Vagina (tissue), 2 donors: ENCODE measurements at regions not wholly inside any gene's neighbourhood (a gene's known extent, or its start where the extent isn't known, plus 50 kb on each side); places are given as distances from the start of the nearest gene placed in this dataset.

Experiments used
- DNase-seq, 2 donors: peaks; one replicate each; pipeline ENCODE4 v3.0.0-alpha.2; 2017; ENCODE audit errors: extremely low spot score in 2 of 2
- H3K27ac ChIP-seq: fragments of 200-600 bp; sonication (generic); one replicate; pipeline ENCODE4 v1.5.1; 2019
- H3K27me3 ChIP-seq: fragments of 200-600 bp; sonication (generic); one replicate; pipeline ENCODE4 v1.5.1; 2019
- H3K36me3 ChIP-seq, 2 donors: fragments of 200-600 bp; sonication (generic); one replicate each; pipeline ENCODE4 v1.5.1; 2017 to 2019
- H3K4me1 ChIP-seq: fragments of 200-600 bp; sonication (generic); one replicate; pipeline ENCODE4 v1.5.1; 2019
- H3K4me3 ChIP-seq, 2 donors: fragments of 200-600 bp; sonication (generic); 1 replicate in 1 of 2; 2 replicates in 1 of 2; pipeline ENCODE4 v1.5.1; 2016 to 2019
- H3K9me3 ChIP-seq: fragments of 200-600 bp; sonication (generic); one replicate; pipeline ENCODE4 v1.5.1; 2019
- POLR2A ChIP-seq, 2 donors: fragments of 450-650 bp; IDR thresholded peaks; one replicate each; pipeline ENCODE4 v1.6.1; 2017; ENCODE audit warnings: antibody characterized with exemption in 2 of 2, mild to moderate bottlenecking in 2 of 2, moderate library complexity in 2 of 2
- POLR2AphosphoS5 ChIP-seq, 2 donors: sonication (generic); formaldehyde crosslinking; IDR thresholded peaks; one replicate each; pipeline ENCODE4 v1.9.0; 2017; ENCODE audit warnings: antibody characterized with exemption in 2 of 2, mild to moderate bottlenecking in 2 of 2, low read depth in 1 of 2; ENCODE audit not compliant: insufficient read depth in 1 of 2
- intact Hi-C: fragments of 100-400 bp; cut with DNase I; formaldehyde crosslinking; loops from one replicate; pipeline ENCODE4 v1.15.1; 2023
- TF ChIP-seq, protein P1 (sequence below), 3 experiments: fragments of 450-650 bp in 2 of 3; fragments of 200-600 bp in 1 of 3; sonication (generic) in 1 of 3; IDR thresholded peaks; one replicate each; pipeline ENCODE4 v1.5.1; 2017 to 2019; ENCODE audit warnings: antibody characterized with exemption in 3 of 3, mild to moderate bottlenecking in 2 of 3, moderate library complexity in 2 of 3

DNA sequence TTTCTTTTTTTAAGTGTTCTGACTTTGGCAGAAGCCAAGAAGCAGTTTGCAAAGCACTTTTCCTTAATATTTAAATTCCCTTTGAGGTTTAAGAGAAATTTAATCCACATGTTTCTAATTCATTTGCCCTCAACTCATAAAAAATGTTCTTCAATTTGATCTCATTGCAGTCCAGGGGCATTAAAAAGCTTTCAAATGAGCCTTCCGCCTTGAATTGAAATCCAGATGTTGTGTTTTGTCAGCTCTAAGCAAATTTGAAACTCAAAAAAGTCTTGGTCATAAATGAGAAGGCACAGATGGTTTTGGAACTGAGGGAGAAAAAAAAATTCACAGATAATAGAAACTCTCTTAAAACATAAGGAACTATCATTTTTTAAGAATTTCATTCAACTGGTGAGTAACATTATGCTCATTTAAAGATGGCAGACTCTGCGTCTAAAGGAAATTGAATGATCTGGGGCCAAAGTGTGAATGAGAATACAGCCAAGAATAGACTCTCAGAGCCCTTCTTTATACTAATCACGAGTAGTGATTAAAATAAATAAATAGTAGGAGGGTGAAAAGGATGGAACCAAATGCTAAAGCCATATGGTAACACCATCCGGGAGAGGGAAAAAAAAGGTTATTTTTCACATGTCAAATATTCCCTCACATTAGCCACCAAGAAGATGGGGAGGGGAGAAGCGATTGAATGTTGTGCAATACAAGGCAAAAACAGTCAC is 1304.7 kb downstream of the CDH8 start:
- TF ChIP-seq, protein P1, sequence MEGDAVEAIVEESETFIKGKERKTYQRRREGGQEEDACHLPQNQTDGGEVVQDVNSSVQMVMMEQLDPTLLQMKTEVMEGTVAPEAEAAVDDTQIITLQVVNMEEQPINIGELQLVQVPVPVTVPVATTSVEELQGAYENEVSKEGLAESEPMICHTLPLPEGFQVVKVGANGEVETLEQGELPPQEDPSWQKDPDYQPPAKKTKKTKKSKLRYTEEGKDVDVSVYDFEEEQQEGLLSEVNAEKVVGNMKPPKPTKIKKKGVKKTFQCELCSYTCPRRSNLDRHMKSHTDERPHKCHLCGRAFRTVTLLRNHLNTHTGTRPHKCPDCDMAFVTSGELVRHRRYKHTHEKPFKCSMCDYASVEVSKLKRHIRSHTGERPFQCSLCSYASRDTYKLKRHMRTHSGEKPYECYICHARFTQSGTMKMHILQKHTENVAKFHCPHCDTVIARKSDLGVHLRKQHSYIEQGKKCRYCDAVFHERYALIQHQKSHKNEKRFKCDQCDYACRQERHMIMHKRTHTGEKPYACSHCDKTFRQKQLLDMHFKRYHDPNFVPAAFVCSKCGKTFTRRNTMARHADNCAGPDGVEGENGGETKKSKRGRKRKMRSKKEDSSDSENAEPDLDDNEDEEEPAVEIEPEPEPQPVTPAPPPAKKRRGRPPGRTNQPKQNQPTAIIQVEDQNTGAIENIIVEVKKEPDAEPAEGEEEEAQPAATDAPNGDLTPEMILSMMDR (IDR thresholded peaks at IDR 0.05) = no peak
- TF ChIP-seq POLR2A (IDR thresholded peaks at IDR 0.05) = no peak
- intact Hi-C loops = no loop called here

DNA sequence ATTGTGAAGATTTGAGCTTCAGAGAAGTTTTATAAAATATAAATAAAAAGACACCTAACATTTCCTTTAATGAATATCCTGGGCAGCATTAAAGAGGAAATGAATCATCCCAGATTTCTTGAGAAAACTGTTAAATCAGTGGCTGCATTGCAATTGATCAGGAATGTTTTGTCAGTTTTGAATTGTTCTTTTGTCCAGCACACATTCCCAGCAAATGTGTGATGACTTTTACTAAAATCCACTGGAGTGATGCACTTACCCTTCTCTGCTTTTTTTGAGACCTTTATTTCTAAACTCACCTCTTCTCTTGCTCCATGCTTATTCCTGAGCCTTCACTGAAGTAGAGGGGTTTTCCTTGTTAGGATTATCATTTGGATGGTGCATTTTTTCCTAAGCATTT is 1307.2 kb downstream of the CDH8 start:
- no peaks in the 10 kb centered on the region for H3K36me3 ChIP-seq
- H3K27me3 ChIP-seq = no peaks in the 10 kb centered on the region
- H3K27ac ChIP-seq = no peak overlapping the region
- no peak overlapping the region for H3K4me3 ChIP-seq
- no peak for DNase-seq
- TF ChIP-seq, protein P1 (IDR thresholded peaks at IDR 0.05) = no peak
- no peak for TF ChIP-seq POLR2AphosphoS5 (IDR thresholded peaks at IDR 0.05; ENCODE audit: insufficient read depth in 1 of 2, low read depth in 1 of 2)
- no peak for TF ChIP-seq POLR2A (IDR thresholded peaks at IDR 0.05)
- intact Hi-C loops = no loop called here
- no peaks in the 10 kb centered on the region for H3K4me1 ChIP-seq
- no peaks in the 10 kb centered on the region for H3K9me3 ChIP-seq

More for the DNA sequence above, 1304.7 kb downstream of the CDH8 start:
- H3K27ac ChIP-seq = no peak overlapping the region
- H3K9me3 ChIP-seq = no peaks in the 10 kb centered on the region
- no peak for DNase-seq
- H3K4me3 ChIP-seq = no peak overlapping the region
- H3K36me3 ChIP-seq = no peaks in the 10 kb centered on the region
- no peaks in the 10 kb centered on the region for H3K27me3 ChIP-seq
- no peaks in the 10 kb centered on the region for H3K4me1 ChIP-seq

DNA sequence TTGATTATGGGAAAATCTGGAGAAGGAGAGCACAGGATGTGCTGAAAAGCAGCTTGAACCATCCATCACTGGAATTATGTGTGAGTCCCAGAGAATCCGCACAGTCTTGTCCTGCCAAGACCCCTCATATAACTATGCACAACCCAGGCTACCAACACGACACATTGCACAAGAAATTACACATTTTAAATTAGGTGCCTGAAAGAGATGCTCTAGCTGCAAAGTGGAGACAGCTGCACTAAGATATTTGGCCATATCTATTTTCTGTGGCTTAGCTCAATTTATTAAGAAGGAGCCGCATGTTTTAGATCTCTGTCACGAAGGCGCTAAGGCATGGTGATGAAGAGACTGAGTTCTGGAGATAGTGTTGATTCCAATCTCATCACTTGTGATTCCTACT is 1308.4 kb downstream of the CDH8 start:
- no peaks in the 10 kb centered on the region for H3K4me1 ChIP-seq
- DNase-seq = no peak
- intact Hi-C loops = no loop called here
- no peak overlapping the region for H3K4me3 ChIP-seq
- no peak overlapping the region for H3K27ac ChIP-seq
- no peaks in the 10 kb centered on the region for H3K9me3 ChIP-seq
- H3K36me3 ChIP-seq = no peaks in the 10 kb centered on the region
- H3K27me3 ChIP-seq = no peaks in the 10 kb centered on the region
- TF ChIP-seq POLR2A (IDR thresholded peaks at IDR 0.05) = no peak
- TF ChIP-seq POLR2AphosphoS5 (IDR thresholded peaks at IDR 0.05; ENCODE audit: insufficient read depth in 1 of 2, low read depth in 1 of 2) = no peak
- TF ChIP-seq, protein P1 (IDR thresholded peaks at IDR 0.05) = no peak

DNA sequence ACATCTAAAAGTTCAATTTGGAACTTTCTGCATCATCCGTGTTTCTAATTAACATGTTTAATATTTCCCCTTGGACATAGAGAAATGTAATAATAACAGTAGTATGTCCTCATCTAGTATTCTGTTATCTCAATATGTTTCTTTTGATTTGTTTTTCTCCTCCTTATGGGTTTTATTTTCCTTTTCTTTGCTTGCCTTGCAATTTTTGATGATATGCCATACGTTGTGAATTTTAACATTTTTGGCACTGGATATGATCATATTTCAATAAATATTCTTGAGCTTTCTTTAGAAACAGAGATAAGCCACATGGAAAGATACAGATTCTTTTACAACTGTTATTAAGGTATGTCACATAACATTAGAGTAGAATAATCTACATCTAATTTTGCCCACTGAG is 1316.2 kb downstream of the CDH8 start:
- H3K4me3 ChIP-seq = no peak overlapping the region
- DNase-seq = no peak
- H3K9me3 ChIP-seq = no peaks in the 10 kb centered on the region
- intact Hi-C loops = no loop called here
- no peaks in the 10 kb centered on the region for H3K4me1 ChIP-seq
- TF ChIP-seq POLR2AphosphoS5 (IDR thresholded peaks at IDR 0.05; ENCODE audit: insufficient read depth in 1 of 2, low read depth in 1 of 2) (no peak), POLR2A (IDR thresholded peaks at IDR 0.05) (no peak)
- TF ChIP-seq, protein P1 (IDR thresholded peaks at IDR 0.05) = no peak
- H3K36me3 ChIP-seq = no peaks in the 10 kb centered on the region
- no peaks in the 10 kb centered on the region for H3K27me3 ChIP-seq
- no peak overlapping the region for H3K27ac ChIP-seq

DNA sequence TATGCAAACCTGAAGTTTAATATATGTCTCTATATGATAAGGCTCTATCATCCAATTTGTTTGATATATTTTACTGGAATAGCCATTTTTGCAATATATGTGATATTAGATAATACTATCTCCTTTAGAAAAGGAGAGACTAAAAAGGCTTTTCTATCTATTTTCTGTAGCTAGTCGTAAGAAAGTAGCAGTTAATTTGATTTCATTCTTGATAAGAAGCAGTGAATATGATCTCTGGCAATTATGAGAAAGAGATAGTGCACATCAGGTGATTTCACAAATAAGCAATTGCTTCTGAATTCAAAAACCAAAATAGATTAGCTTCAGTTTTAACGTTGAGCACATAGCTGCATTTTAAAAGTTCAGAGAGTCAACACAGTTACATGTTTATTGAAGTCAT is 1318.4 kb downstream of the CDH8 start:
- H3K4me3 ChIP-seq = no peak overlapping the region
- H3K27ac ChIP-seq = no peak overlapping the region
- intact Hi-C loops = no loop called here
- DNase-seq = no peak
- TF ChIP-seq POLR2A (IDR thresholded peaks at IDR 0.05) = no peak
- TF ChIP-seq POLR2AphosphoS5 (IDR thresholded peaks at IDR 0.05; ENCODE audit: insufficient read depth in 1 of 2, low read depth in 1 of 2) = no peak
- TF ChIP-seq, protein P1 (IDR thresholded peaks at IDR 0.05) = no peak
- H3K27me3 ChIP-seq = no peaks in the 10 kb centered on the region
- H3K36me3 ChIP-seq = no peaks in the 10 kb centered on the region
- no peaks in the 10 kb centered on the region for H3K4me1 ChIP-seq
- H3K9me3 ChIP-seq = no peaks in the 10 kb centered on the region
